GM12892 (cell line): ENCODE measurements at regions not wholly inside any gene's neighbourhood (a gene's known extent, or its start where the extent isn't known, plus 50 kb on each side); places are given as distances from the start of the nearest gene placed in this dataset.

Source experiments
- POLR2A ChIP-seq: IDR thresholded peaks from 2 replicates; pipeline ENCODE4 v1.6.1; 2011; ENCODE audit warnings: low read depth, low read length, control low read depth
- POLR2AphosphoS5 ChIP-seq: IDR thresholded peaks from 2 replicates; pipeline ENCODE4 v1.6.1; 2011; ENCODE audit warnings: low read depth, low read length, control low read depth

DNA sequence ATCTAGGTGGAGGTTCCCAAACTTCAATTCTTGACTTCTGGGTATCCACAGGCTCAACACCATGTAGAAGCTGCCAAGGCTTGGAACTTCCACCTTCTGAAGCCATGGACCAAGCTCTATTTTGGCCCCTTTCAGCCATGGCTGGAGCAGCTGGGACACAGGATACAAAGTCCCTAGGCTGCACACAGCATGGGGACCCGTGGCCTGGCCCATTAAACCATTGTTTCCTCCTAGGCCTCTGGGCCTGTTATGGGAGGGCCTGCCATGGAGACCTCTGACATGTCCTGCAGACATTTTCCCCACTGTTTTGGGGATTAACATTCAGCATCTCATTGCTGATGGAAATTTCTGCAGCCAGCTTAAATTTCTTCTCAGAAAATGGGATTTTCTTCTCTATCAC is 1908.0 kb downstream of the EFNA5 start:
- TF ChIP-seq POLR2AphosphoS5, result no peak
- no peak for TF ChIP-seq POLR2A
